ENCODE measurements at regions not wholly inside any gene's neighbourhood (a gene's known extent, or its start where the extent isn't known, plus 50 kb on each side); places are given as distances from the start of the nearest gene placed in this dataset.

DNA sequence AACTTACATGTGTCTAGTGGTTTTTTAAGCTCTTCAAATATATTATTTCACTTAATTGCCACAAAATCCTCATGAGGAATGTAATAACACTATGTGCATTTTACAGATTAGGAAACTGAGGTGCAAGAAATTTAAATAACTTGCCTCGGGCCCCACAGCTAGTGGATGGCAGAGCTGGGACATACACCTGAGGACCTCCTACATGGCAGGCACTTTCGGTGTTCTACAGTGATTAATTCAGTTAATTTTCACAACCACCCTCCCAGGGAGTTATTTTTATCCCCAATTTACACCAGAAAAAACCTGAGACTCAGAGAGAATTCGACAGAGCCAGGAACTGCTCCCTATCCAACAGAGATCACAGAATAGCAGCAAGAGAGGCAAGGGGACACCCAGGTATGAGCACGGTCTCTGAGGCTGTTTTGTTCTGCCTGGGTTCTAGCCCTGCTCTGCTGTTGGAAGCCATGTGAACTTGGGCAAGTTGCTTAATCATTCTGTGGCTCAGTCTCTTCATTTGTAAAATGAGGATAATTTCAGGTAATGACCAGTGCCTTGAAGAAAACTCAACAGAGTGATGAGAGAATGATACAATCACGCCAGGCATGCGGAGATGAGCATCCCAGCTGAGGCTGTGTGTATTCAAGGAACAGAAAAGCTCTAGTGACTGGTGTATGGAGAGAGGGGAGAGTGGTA, 82.3 kb downstream of the MYCN start:
- ChIA-PET CTCF (interaction anchor here (1.4 to 1.5 kb wide), 3 partner anchors 11 to 83 kb away, joined by 3 to 7 read pairs (median 6); no protein-coding TSS in a partner anchor), POLR2A (no interaction called here)
- Histone ChIP-seq H3K27ac (ENCODE audit: low read depth in 2 of 2, low read length in 1 of 2) (no peak overlapping the region), H4K20me1 (ENCODE audit: insufficient read depth) (no peaks in the 10 kb centered on the region), H3K9me2 (no peaks in the 10 kb centered on the region), H3K9ac (no peak overlapping the region), H3K4me3 (ENCODE audit: low read depth in 2 of 2, low read length in 1 of 2) (no peak overlapping the region), H3K4me1 (ENCODE audit: control insufficient read depth in 1 of 2, insufficient read depth in 2 of 2, low read depth in 1 of 2, low read length in 1 of 2) (no peaks in the 10 kb centered on the region), H3K4me2 (no peak overlapping the region), H3K79me2 (ENCODE audit: insufficient read depth) (no peaks in the 10 kb centered on the region), H3F3A (replicated peaks; ENCODE audit: insufficient read depth) (no peaks in the 10 kb centered on the region), H3K9me3 (no peaks in the 10 kb centered on the region), H3K36me3 (replicated peaks in 1 of 2; ENCODE audit: control insufficient read depth in 1 of 2, insufficient read depth in 2 of 2, low read length in 1 of 2) (no peaks in the 10 kb centered on the region), H3K27me3 (ENCODE audit: insufficient read depth) (no peaks in the 10 kb centered on the region), H2AFZ (ENCODE audit: low read depth) (no peak overlapping the region)
- 21% methylated on average over 6 of the region's 6 CpGs for WGBS (ENCODE audit: low lambda C conversion rate)
- no peak for DNase-seq
- TF ChIP-seq GABPA (IDR thresholded peaks at IDR 0.05; ENCODE audit: low read depth): no peak
- TF ChIP-seq IRF3 (IDR thresholded peaks at IDR 0.05; ENCODE audit: low read depth, low read length): no peak
- TF ChIP-seq NFIC (IDR thresholded peaks at IDR 0.05; ENCODE audit: borderline replicate concordance): no peak
- no peak for TF ChIP-seq FOXM1 (IDR thresholded peaks at IDR 0.05; ENCODE audit: low read depth)
- TF ChIP-seq FOSL2 (IDR thresholded peaks at IDR 0.05; ENCODE audit: borderline replicate concordance, low read depth): no peak
- no peak for TF ChIP-seq RFX5 (IDR thresholded peaks at IDR 0.05; ENCODE audit: low read length)
- no peak for TF ChIP-seq MEF2A (IDR thresholded peaks at IDR 0.05; ENCODE audit: borderline replicate concordance, low read depth)
- TF ChIP-seq MAX (IDR thresholded peaks at IDR 0.05; ENCODE audit: low read depth): no peak
- TF ChIP-seq MXI1 (IDR thresholded peaks at IDR 0.05; ENCODE audit: low read depth, low read length): no peak
- TF ChIP-seq CHD2 (IDR thresholded peaks at IDR 0.05; ENCODE audit: low read length, partially characterized antibody): no peak
- no peak for TF ChIP-seq GATA2 (CRISPR knock-in tag; IDR thresholded peaks at IDR 0.05)
- TF ChIP-seq EZH2phosphoT487 (IDR thresholded peaks at IDR 0.05; ENCODE audit: borderline replicate concordance, low read depth): no peak
- TF ChIP-seq CTCF (IDR thresholded peaks at IDR 0.05): no peak
- no peak for TF ChIP-seq TCF12 (IDR thresholded peaks at IDR 0.05)
- TF ChIP-seq, protein P1, sequence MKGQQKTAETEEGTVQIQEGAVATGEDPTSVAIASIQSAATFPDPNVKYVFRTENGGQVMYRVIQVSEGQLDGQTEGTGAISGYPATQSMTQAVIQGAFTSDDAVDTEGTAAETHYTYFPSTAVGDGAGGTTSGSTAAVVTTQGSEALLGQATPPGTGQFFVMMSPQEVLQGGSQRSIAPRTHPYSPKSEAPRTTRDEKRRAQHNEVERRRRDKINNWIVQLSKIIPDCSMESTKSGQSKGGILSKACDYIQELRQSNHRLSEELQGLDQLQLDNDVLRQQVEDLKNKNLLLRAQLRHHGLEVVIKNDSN (IDR thresholded peaks at IDR 0.05; ENCODE audit: borderline replicate concordance, low read depth): no peak
- no peak for TF ChIP-seq EP300 (IDR thresholded peaks at IDR 0.05; ENCODE audit: borderline replicate concordance in 1 of 2, low read depth in 1 of 2, low read length in 1 of 2)
